CD4-positive, alpha-beta T cell treated with Interleukin-6 at 100 ng/mL for 8 hours (primary cell): ENCODE measurements at regions not wholly inside any gene's neighbourhood (a gene's known extent, or its start where the extent isn't known, plus 50 kb on each side); places are given as distances from the start of the nearest gene placed in this dataset.

ENCODE experiments used
- DNase-seq: peaks from one replicate; pipeline ENCODE4 v3.0.0-alpha.2; 2020; ENCODE audit warnings: mixed read lengths, low spot score

DNA sequence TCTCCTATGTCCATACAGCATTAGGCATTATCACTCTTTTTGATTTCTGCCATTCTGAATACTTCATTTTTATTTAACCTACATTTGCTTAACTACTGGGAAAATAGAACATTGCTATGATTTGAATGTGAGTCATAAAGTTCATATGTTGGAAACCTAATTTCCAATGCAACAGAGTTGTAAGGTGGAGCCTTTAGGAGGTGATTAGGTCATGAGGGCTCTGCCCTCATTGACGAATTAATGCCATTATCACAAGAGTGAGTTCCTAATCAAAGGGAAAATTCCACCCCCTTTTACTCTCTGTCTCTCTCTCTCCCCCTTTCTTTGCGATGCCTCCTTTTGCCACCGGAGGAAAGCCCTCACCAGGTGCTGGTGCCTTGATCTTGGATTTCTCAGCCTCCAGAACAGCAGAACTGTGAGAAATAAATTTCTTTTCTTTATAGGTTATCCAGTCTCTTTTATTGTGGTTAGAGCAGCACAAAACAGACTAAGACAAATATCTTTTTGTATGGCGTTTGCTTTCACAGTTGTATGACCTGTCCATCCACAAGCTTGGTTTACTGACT is 180.1 kb upstream of the ARID2 start:
- DNase-seq: no peak

DNA sequence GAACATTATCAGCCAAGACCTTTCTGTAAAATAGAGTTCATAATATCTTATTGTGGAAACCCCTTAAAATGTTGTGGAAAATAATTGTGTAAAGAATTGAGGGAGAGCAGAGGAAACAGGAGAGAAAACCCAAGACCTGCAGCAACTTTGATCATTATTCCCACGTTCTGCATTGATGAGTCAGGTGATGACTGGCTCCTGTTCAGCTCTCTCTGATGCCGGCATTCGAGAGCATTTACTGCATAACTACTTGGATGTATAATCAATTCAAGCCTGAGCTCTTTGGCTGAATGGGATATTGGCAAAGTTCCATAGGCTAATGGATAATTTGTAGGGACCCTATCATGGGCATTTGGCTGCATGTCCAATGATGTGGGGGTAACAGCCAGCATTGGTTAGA is 176.3 kb upstream of the ARID2 start:
- DNase-seq: no peak

DNA sequence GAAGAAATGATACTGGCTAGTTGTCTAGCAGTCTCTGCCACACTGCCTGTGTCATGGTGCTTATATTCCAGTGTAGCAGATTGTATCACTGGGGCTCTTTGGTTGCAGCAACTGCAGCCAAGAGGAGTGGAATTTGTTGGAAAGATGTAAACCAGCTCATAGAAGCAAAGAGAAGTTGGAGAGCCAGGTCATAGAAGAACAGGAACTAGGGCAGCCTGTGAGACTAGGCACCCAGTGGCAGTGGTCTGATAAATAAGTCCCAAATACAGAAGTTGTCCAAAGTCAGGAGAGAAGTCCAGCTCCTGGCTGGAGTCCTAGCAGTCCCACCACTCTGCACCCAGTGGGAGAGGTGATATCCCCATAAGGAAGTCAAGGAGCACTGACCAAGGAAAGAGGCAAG is 172.5 kb upstream of the ARID2 start:
- DNase-seq: no peak

DNA sequence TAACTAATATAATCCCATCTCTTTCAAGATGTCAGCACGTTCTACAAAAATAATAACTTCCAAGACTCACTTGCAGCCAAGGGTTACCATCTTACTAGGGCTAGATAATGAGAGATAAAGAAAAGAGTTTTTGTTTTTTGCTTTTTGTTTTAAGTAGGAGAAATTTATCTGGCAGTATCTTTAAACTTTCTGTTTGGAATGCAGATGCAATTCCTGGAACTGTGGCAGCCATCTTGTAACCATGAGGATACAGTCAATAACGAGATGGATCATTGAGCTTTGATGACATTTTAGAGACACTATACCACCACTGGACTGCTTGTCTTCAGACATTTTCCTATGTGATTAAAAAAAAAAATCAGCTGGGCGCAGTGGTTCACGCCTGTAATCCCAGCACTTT is 171.2 kb upstream of the ARID2 start:
- DNase-seq: no peak

DNA sequence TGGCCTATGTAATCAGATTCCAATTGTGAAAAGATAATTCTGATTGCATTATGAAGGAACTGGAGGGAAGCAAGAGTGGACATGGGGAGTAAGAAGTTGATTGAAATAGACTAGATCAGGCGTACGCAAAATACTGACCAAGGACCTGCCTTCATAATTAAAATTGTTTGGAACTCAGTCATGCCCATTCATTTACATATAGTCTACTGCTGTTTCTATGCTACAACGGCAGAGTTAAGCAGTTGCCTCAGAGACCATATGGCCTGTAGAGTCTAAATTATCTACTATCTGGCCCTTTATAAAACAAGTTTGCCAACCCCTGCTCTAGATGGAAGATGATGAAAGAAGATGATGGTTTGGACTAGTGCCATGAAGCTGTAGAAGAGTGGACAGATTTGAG is 170.0 kb upstream of the ARID2 start:
- DNase-seq: no peak

DNA sequence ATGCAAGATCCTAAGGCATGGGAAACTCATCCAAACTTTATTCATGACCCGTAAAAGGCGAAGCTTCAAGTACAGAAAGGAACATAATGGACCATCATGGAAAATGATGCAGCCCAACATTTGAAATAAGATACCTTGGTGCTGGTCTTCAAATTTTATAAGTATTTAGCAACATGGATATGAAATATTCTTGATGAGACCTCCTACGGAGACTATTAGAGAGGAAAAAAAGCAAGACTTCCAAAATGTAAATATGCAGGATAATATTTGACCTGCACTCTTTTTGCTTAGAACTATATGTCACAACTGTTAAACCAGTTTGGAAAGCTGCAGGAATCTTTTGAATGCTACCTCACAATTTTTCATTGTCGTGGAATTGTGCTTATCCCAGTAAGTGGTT is 168.8 kb upstream of the ARID2 start:
- no peak for DNase-seq

DNA sequence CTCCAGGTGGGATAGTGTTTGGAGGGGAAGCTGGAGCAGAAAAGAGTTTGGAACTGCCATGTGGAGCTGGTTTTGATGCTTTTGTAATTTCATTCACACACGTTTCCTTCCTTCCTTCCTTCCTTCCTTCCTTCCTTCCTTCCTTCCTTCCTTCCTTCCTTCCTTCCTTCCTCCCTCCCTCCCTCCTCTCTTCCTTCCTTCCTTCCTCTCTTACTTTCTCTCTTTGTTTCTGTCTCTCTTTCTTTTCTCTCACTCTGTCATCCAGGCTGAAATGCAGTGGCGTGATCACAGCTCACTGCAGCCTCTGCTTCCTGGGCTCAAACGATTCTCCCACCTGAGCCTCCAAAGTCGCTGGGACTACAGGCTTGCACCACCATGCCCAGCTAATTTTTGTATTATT is 168.0 kb upstream of the ARID2 start:
- DNase-seq: no peak

- DNase-seq: no peak
Observed at GRCh38 chr12:45565590-45565989, 163.9 kb upstream of the ARID2 start.

DNA sequence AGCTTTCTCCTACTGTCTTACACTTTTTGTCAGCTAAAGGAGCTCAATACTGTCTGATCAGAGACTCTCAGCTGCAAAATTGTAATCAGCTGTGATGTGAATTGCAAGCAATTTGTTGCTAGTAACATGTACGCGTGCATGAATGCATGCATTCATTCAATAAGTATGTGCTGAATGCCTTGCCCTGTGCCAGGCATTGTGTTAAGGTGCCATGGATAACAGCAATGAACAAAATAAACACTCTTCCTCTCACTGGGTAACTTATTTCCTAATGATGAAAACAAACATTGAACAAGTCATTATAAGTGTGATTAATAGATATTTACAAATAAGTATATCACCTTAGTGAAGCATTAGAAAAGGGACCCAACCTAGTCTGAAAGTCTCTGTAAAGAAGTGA is 163.2 kb upstream of the ARID2 start:
- no peak for DNase-seq

DNA sequence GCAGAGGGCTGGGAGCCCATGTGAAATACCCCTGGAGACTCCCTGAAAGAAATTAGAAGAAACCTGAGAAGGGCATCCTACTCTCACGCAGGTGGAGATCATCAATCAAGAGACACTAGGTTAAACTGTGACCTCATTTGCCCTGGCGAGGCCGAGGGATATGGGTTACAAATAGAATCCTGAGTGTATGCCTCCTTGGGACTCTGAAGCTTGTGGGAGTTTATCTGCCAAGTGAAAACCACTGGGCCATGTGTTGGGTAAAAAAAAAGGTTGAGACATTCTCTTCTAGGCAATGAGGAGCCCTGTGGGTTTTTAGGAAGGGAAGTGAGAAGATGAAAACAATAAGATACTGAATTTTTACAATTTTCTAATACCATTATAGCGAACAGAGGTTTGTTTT is 160.7 kb upstream of the ARID2 start:
- DNase-seq: no peak

GRCh38 chr12:45570501-45570900 is 159.0 kb upstream of the ARID2 start:
- no peak for DNase-seq

- DNase-seq: no peak
Observed at GRCh38 chr12:45572114-45572513, 157.4 kb upstream of the ARID2 start.

DNA sequence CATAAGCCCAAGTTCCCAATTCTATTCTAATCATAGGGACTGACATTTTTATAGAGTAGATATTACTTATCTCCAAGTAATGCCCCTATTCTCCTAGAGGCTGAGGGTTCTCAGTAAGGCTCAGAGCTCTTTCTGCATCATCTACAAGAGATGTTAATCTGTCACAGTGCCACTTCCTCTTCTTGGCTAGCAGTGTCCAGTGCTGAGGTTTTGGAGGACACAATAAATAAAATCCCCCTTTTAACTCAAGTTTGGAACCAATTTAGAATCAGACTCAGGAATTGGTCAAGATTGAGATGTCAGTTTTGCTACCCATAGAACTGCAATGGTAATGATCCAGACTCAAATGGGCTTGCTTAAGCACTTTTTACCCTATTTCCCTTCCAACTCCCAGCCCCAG is 154.1 kb upstream of the ARID2 start:
- DNase-seq: no peak

DNA sequence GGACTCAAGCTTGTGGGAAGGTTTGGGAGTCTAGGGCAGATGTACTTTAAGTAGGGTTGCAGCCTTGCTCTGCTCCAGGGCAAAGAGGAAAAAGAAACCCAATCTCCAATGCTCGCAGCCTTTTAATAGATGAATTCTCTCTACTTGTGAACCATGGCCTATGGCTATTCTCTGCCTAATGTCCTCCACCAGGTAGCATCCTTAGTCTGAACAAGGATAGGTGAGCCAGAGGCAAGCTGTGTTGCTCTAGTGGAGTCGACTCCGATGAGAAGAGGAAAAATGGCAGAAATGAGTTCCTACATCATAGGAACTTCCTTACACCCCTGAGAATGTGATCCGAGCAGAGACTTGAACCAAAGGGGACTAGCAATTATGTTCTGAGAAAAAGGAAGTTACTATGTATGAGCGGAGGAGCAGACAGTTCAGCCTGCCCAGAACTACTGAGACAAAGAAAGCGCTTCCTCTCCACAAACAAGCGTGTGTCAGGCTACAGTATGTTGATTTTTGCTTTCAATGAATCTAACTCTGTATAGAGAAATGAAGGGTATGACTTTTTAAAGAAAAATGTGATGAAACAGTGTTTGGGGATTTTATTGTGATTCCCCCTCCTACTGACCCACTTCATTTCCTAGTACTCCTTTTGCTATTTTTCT is 153.6 kb upstream of the ARID2 start:
- no peak for DNase-seq

DNA sequence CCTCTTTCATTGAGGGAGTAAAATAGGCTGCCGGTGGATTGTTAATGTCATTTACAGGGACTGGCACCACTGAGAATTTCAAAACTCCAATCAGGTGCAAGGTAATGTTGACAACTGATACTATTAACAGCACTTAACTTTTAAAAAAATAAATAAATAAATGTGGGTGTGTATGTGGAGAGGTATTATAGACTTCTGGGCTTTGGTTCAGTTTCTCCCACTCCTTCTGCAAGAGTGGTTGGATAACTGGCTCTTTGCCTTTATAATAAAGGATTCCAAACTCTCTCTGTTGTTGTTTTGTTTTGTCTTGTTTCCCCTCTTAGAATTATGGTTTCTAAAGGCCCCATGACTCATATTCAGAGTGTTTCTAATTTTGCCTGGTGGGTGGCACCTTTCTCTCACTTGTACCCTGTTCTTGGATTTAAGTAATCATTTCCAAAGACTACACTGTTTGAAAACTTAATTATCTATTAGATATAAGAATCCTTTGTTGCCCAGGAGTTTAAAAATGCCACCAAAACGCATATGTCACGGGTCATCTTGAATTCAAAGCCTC is 151.6 kb upstream of the ARID2 start:
- DNase-seq: no peak

GRCh38 chr12:45580356-45580969 is 149.0 kb upstream of the ARID2 start:
- DNase-seq: no peak

DNA sequence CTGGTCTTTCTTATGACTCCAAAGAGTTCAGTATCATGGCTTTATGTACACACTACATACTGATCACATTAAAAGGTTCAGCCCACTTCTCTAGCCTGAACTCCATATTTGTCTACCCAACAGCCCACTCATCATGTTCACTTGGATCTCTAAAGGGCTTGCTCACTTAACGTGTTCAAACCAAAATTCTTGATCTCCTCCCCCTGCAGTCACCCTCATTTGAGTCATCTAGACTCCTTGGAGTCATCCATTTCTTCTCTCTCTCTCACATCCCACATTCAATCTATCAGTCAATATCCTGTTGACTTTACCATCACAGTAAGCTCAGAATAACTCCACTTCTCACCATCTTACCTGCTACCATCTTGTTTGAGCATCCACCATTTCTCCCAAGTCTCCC is 148.4 kb upstream of the ARID2 start:
- DNase-seq: no peak

- no peak for DNase-seq
Observed at GRCh38 chr12:45582536-45582935, 147.0 kb upstream of the ARID2 start.

DNA sequence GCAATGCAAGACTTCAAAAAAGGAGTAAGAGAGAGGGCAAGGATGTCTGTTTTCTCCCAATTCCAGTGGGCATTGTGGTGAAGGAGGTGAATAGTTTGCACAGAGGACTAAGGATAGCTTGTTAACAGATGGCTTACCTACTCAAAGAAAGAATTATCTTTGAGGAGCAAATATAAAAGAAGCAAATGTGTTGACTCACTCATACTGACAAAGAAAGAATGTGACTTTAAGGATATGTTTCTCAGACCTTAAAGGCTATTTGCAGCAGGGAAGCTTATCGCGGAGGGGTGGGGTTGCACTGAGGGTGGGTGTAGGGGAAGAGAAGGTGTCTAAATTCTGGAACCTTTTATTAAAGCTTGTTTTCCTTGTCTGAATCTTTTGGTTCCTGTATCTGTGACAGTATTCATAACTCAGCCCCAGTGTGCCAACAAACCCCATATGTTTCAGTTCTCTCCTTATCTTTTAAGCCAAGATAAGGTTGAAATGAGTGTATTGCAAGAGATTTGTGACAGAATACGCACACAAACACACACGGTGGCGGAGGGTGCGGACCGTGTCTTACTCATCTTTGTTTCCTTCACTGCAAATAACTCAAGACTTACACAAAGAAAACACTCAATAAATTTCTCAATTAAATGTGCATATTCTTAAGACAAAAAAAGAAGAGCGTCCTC is 146.4 kb upstream of the ARID2 start:
- DNase-seq: no peak

DNA sequence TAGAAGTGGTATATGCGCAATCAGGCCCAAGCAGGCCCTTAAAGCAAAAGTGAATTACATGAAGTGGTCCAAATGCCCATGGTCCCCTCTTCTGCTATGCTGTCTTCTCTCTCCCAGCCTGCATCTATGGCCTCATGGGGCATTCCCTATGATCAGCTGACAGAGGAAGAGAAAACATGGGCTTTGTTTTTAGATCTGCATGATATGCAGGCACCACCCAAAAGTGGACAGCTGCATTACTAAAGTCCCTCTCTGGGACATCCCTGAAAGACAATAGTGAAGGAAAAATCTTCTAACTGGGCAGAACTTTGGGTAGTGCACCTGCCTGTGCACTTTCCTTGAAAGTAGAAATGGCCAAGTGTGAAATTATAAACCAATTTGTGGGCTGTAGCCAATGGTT is 145.2 kb upstream of the ARID2 start:
- DNase-seq: no peak

GRCh38 chr12:45585522-45586230 is 143.8 kb upstream of the ARID2 start:
- no peak for DNase-seq

GRCh38 chr12:45586486-45586885 is 143.0 kb upstream of the ARID2 start:
- no peak for DNase-seq
